T follicular helper cell (primary cell): ENCODE measurements at regions not wholly inside any gene's neighbourhood (a gene's known extent, or its start where the extent isn't known, plus 50 kb on each side); places are given as distances from the start of the nearest gene placed in this dataset.
A peak's percentile ranks its signal among the peaks of the same experiment; 100 is the strongest.
"Not testable (repeated sequence)": the region's sequence is repeated elsewhere in the genome, so short reads cannot be mapped to it uniquely, and the experiment has no call there.

Source experiments
- DNase-seq: peaks from one replicate; pipeline ENCODE4 v3.0.0-alpha.2; 2020; ENCODE audit warnings: low read depth

DNA sequence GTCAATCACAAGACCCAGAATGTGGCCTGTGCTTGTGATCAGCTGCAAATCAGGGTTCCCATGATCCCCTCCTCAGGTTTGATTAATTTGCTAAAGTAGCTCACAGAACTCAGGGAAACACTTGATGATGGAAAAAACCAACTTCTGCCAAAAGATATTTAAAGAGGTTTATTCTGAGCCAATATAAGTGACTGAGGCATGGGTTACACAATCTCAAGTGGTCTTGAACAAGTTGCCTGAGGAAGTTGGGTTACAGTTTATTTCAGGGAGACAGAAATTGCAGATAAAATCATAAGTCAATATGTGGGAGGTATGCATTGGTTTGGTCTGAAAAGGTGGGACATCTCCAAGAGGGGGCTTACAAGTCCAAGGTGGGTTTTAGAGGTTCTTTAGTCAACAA, 243.1 kb downstream of the S1PR1 start:
- DNase-seq: no peak

DNA sequence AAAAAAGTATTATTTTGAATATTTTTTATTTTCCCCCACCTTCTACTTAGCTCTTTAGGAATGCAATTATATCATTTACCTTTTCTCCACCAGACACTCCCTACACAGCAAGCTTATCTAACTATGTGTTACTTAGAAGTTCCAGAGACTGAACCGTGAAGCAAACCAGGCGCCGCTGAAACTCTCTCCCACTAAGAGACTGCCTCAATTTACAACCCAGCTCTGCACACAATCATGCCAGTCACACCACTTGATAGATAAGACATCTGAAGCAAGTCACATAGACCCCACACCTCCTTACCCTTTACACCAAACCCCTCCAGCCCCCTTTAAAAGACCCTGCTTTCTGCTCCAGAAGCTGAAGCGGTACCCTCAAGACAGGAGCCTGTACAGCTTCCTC, 245.5 kb downstream of the S1PR1 start:
- no peak for DNase-seq

DNA sequence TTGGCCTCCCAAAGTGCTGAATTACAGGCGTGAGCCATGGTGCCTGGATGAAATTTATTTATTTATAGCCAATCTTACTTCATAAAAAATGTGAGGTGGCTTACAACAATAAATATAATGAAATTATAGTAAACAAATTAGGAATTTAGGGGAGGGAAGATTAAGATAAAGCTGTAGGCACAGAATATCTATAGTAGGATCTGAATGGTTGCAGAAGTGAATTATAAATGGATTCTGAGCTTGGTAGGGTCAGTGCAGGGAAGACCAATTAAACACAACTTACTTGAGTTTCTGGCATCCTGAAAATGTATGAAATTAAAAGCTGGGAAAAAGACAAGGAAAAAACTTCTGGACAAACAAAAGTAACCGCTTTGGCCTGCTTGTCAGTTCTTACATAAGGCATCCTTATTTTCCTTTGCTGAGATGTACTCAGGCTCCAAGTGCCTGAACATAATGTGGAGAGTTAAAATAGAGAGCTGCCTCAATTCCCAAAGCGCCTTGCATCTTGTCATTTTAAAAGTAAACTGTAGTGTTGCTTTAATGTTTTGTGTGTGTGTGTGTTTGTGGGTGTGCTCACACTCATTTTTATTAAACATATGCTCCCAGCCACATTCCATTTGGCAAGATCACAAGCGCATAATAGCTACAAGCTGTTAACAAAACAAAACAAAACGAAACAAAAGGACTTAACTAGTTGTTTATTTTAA, 247.3 kb downstream of the S1PR1 start:
- no peak for DNase-seq

- no peak for DNase-seq
Measured at GRCh38 chr1:101484689-101485338, 248.0 kb downstream of the S1PR1 start.

DNA sequence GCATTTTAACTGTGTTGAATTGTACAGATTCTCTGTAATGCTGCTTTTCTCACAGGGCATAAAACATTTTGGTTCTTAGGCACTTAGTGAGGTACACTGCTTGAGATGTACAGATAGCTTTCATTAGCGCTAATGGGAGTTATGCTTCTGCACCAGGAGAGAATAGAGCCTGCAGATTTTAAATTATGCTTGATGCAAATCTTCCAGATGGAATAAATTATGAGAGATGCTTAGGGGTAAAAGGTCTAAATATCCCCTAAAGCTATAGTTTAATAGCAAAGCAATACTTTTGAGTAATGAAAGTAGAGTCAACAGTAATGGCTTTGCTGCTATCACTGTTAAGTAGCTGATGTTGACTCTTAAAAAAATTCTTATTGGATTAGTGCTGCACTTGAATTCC, 248.9 kb downstream of the S1PR1 start:
- DNase-seq: no peak

DNA sequence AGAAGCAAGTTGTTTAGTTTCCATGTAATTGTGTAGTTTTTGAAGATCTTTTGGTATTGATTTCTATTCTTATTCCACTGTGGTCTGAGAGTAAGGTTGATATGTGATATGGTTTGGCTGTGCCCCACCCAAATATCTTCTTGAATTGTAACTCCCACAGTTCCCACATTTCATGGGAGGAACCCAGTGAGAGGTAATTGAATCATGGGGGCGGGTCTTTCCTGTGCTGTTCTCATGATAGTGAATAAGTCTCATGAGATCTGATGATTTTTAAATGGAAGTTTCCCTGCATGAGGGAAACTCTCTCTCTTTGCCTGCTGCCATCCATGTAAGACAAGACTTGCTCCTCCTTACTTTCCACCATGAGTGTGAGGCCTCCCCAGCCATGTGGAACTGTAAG, 255.3 kb downstream of the S1PR1 start:
- DNase-seq: not testable (repeated sequence)

GRCh38 chr1:101493920-101494319, 257.1 kb downstream of the S1PR1 start:
- not testable (repeated sequence) for DNase-seq

DNA sequence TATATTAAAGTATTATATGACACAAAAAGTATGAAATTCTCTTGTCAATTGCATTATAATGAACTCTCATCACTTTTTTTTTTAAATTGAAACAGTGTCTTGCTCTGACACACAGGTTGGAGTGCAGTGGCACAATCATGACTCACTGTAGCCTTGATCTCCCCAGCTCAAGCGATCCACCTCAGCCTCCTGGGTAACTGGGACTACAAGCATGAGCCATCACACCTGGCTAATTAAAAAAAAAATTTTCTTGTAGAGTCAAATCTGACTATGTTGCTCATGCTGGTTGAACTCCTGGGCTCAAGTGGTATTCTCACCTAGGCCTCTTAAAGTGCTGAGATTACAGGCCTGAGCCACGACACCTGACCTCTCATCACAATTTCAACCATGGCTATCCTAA, 259.3 kb downstream of the S1PR1 start:
- no peak for DNase-seq

- DNase-seq: no peak
Measured at GRCh38 chr1:101497881-101498559, 261.2 kb downstream of the S1PR1 start.

DNA sequence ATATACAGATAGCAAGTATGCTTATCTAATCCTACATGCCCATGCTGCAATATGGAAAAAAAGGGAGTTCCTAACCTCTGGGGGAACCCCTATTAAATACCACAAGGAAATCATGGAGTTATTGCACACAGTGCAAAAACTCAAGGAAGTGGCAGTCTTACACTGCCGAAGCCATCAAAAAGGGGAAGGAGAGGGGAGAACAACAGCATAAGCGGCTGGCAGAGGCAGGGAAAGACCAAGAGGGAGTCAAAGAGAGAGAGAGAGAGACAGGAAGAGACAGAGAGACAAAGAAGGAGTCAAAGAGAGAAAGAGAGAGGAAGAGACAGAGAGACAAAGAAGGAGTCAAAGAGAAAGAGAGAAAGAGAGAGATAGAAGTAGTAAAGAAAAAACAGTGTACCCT, 267.3 kb downstream of the S1PR1 start:
- not testable (repeated sequence) for DNase-seq

- DNase-seq: not testable (repeated sequence)
Measured at GRCh38 chr1:101505240-101505639, 268.4 kb downstream of the S1PR1 start.

DNA sequence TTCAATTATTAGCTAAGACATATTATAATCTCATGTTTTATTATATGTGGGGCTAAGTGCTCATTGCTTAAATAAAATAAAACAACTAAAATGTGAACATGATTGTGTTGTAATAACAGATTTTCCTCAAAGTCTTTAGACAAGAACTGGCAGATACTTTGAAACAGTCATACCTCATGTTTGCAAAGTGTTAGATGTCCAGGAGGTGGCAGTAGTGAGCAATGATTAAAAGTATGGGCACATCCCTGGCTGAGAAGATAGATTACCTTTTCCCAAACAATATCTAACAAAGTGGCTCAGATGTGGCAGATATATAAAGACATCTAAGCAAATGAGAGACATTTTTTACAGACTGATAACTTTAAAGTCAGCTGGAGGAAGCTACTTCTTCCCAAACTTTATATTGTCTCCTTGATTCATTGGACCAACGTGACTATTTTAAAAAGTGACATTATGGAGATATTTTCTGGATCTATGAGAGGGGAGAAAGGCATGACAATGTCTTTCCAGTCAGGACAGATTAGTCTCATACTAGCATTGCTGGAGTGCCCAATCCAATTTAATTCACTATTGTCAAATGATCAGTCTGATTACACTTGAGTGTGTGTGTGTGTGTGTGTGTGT, 269.8 kb downstream of the S1PR1 start:
- DNase-seq: peak; percentile 15

GRCh38 chr1:101507547-101507971, 270.7 kb downstream of the S1PR1 start:
- DNase-seq: no peak

- DNase-seq: no peak
Measured at GRCh38 chr1:101508913-101509312, 272.1 kb downstream of the S1PR1 start.

DNA sequence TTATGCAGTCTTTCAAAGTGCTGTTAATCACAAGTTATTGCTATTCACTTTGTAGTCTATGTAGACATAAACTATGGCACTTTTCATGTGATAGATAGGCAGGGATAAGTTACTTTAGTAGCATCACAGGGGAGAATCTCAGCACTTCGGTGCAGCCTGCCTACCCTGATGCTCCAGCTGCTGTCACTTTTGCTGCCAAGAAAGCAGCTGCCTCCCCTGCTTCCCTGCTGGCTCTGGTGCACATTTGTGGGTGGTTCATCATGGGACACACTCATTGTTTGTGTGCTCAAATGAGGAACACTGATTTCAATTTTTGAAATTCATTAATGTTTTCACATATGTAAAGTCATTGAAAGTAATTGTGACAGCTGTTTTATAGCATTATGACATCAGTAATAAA, 272.6 kb downstream of the S1PR1 start:
- DNase-seq: no peak

- DNase-seq: no peak
Measured at GRCh38 chr1:101511202-101511891, 274.5 kb downstream of the S1PR1 start.

DNA sequence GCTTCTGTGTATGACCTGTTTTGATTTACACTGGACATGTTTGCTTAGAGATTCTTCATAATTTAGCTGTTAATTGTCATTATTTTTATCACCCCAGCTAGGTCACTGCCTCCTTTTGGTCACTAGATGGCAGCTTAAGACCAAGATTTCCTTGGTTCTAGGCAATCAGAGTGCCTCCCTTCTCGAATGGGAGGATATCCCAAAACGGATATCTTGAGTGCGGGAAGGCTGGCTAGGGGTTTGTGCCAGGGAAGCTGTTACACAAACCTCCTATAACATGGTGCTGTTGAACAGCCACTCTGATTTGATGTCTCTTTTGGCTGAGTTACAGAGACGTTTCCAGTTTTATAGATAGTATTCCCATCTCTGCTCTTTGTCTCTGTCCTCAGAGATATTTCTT, 283.5 kb downstream of the S1PR1 start:
- DNase-seq: no peak

- no peak for DNase-seq
Measured at GRCh38 chr1:101522486-101522885, 285.7 kb downstream of the S1PR1 start.

GRCh38 chr1:101526813-101527212, 290.0 kb downstream of the S1PR1 start:
- no peak for DNase-seq

DNA sequence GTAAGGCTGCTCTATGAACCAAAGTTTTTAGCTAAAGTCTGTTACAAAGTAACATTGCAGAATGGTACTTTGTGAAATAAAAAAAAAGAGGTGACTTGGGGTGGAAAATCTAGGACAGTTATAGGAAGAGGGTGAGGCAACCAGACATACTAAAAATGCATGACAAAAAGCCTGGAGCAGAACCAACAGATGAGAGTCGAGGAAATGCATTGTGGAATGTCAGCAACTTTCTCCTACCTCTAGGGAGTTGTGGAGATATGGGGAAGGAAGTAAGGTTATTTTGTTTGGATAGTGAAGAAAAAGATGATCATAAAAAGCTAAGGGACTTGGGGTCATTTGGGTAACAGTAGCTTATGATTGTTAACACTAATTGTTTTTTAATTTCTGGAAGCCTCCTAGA, 295.6 kb downstream of the S1PR1 start:
- DNase-seq: no peak

GRCh38 chr1:101540161-101540560, 303.3 kb downstream of the S1PR1 start:
- no peak for DNase-seq

DNA sequence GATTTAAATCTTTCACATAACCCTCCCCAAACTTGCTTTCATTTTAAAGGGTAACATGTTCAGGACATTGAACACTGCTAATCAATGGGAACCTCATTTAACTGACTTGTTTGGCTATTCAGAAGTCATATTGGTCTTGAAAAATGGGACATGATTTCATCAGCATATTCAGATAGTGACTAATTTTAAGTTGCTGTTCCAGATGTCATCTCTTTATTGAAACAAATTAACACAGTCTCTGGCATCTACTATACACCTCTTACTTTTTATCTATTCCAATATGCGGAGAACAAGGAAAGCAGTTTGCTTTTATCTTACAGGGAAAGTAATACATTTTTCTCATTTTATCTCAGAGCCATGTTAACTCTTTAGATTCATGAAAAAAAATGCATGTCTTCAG, 310.1 kb downstream of the S1PR1 start:
- DNase-seq: no peak
